ENCODE measurements at regions not wholly inside any gene's neighbourhood (a gene's known extent, or its start where the extent isn't known, plus 50 kb on each side); places are given as distances from the start of the nearest gene placed in this dataset.

- TF ChIP-seq ZBTB33 (IDR thresholded peaks at IDR 0.05) (no peak), EGR1 (IDR thresholded peaks at IDR 0.05; ENCODE audit: low read depth in 2 of 2) (no peak), RAD21 (IDR thresholded peaks at IDR 0.05) (no peak)
Observed at GRCh38 chr6:56806368-56806767, 148.5 kb upstream of the BEND6 start (continued).

DNA sequence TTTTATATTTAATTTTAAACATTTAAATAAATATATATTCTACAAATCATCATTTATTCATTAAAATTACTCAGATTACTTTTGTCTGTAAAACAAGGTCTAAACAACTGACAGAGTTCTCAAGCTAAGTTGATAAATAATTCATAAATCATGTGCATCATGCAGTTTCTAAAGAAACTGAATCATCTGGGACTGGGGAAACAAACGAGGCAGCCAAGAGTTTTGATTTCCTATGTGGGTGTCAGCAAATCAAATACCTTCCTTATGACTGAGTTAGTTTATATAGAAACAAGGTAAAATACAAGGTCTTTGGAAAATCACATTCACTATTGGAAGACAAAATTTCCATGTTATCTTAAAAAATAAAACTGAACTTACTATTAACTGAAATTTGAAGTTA lies 149.9 kb upstream of the BEND6 start:
- Histone ChIP-seq H3K4me1 (ENCODE audit: control insufficient read depth in 4 of 4, insufficient read depth in 4 of 4, low read length in 3 of 4) (peaks cover 0 to 5% (median 0%) of the 10 kb centered on the region in 4 donors), H3K9me3 (ENCODE audit: control insufficient read depth in 4 of 4, low read length in 3 of 4) (no peaks in the 10 kb centered on the region), H3K36me3 (ENCODE audit: control insufficient read depth in 4 of 4, insufficient read depth in 3 of 4, low read depth in 1 of 4, low read length in 3 of 4) (no peaks in the 10 kb centered on the region), H3K27ac (ENCODE audit: low read depth in 1 of 2, low read length in 2 of 2) (no peak overlapping the region), H3K9ac (ENCODE audit: low read depth in 1 of 2, low read length in 2 of 2) (no peak overlapping the region), H3K4me3 (ENCODE audit: low read depth in 1 of 3, low read length in 3 of 3) (no peak overlapping the region), H3K27me3 (ENCODE audit: control insufficient read depth in 4 of 4, insufficient read depth in 4 of 4, low read length in 3 of 4) (no peaks in the 10 kb centered on the region)
- 61% methylated on average over 1 of the region's 1 CpG for WGBS
- TF ChIP-seq ATF3 (IDR thresholded peaks at IDR 0.05) (no peak), HNF4G (IDR thresholded peaks at IDR 0.05) (no peak), HNF4A (conservative IDR thresholded peaks at IDR 0.05) (no peak), JUND (IDR thresholded peaks at IDR 0.05) (no peak), YY1 (IDR thresholded peaks at IDR 0.05) (no peak), EGR1 (IDR thresholded peaks at IDR 0.05; ENCODE audit: low read depth in 2 of 2) (no peak), ZBTB33 (IDR thresholded peaks at IDR 0.05) (no peak)
- DNase-seq (ENCODE audit: low spot score): no peak

DNA sequence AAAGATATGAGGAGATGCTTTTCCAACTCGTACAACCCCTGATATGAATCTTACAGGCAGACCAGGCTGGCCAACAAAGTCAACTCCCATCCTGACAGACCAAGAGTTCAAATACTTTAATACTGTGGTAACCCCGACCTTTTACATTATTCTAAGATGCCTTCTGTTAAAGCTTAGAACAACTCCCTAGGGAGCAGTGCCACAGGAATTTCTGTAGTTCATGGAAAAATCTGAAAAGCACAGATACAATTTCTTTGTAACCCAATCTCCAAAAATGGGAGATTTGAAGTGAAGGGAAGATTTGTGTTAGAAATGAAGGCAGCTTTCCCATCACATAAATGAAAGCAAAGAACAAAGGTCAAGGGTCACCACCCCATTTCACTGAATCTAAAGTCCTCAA lies 151.3 kb upstream of the BEND6 start:
- TF ChIP-seq RAD21 (IDR thresholded peaks at IDR 0.05): no peak
- TF ChIP-seq FOXA2 (IDR thresholded peaks at IDR 0.05): no peak
- no peak for TF ChIP-seq ATF3 (IDR thresholded peaks at IDR 0.05)
- no peak for TF ChIP-seq FOXA1 (IDR thresholded peaks at IDR 0.05)
- no peak for TF ChIP-seq NR2F2 (IDR thresholded peaks at IDR 0.05)
- TF ChIP-seq, protein P1, sequence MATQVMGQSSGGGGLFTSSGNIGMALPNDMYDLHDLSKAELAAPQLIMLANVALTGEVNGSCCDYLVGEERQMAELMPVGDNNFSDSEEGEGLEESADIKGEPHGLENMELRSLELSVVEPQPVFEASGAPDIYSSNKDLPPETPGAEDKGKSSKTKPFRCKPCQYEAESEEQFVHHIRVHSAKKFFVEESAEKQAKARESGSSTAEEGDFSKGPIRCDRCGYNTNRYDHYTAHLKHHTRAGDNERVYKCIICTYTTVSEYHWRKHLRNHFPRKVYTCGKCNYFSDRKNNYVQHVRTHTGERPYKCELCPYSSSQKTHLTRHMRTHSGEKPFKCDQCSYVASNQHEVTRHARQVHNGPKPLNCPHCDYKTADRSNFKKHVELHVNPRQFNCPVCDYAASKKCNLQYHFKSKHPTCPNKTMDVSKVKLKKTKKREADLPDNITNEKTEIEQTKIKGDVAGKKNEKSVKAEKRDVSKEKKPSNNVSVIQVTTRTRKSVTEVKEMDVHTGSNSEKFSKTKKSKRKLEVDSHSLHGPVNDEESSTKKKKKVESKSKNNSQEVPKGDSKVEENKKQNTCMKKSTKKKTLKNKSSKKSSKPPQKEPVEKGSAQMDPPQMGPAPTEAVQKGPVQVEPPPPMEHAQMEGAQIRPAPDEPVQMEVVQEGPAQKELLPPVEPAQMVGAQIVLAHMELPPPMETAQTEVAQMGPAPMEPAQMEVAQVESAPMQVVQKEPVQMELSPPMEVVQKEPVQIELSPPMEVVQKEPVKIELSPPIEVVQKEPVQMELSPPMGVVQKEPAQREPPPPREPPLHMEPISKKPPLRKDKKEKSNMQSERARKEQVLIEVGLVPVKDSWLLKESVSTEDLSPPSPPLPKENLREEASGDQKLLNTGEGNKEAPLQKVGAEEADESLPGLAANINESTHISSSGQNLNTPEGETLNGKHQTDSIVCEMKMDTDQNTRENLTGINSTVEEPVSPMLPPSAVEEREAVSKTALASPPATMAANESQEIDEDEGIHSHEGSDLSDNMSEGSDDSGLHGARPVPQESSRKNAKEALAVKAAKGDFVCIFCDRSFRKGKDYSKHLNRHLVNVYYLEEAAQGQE (IDR thresholded peaks at IDR 0.05): no peak
- no peak for TF ChIP-seq CTCF (IDR thresholded peaks at IDR 0.05; ENCODE audit: low read depth, low read length, missing input control)
- TF ChIP-seq TAF1 (conservative IDR thresholded peaks at IDR 0.05): no peak
- TF ChIP-seq YY1 (IDR thresholded peaks at IDR 0.05): no peak
- TF ChIP-seq GABPA (IDR thresholded peaks at IDR 0.05 in 1 of 2, conservative IDR thresholded peaks at IDR 0.05 in 1 of 2): no peak
- TF ChIP-seq HNF4G (IDR thresholded peaks at IDR 0.05): no peak
- TF ChIP-seq SP1 (IDR thresholded peaks at IDR 0.05): no peak
- TF ChIP-seq JUND (IDR thresholded peaks at IDR 0.05): no peak
- TF ChIP-seq RXRA (IDR thresholded peaks at IDR 0.05): no peak
- TF ChIP-seq ZBTB33 (IDR thresholded peaks at IDR 0.05): no peak
- no peak for TF ChIP-seq HNF4A (conservative IDR thresholded peaks at IDR 0.05)
- TF ChIP-seq, protein P2, sequence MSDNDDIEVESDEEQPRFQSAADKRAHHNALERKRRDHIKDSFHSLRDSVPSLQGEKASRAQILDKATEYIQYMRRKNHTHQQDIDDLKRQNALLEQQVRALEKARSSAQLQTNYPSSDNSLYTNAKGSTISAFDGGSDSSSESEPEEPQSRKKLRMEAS (IDR thresholded peaks at IDR 0.05): no peak
- no peak for TF ChIP-seq EGR1 (IDR thresholded peaks at IDR 0.05; ENCODE audit: low read depth in 2 of 2)
- no peaks in the 10 kb centered on the region for H3K27me3 ChIP-seq (ENCODE audit: control insufficient read depth in 4 of 4, insufficient read depth in 4 of 4, low read length in 3 of 4)
- no peak overlapping the region for H3K27ac ChIP-seq (ENCODE audit: low read depth in 1 of 2, low read length in 2 of 2)
- 74% methylated on average over 2 of the region's 2 CpGs for WGBS
- peaks cover 0 to 5% (median 0%) of the 10 kb centered on the region in 4 donors for H3K4me1 ChIP-seq (ENCODE audit: control insufficient read depth in 4 of 4, insufficient read depth in 4 of 4, low read length in 3 of 4)
- H3K9ac ChIP-seq (ENCODE audit: low read depth in 1 of 2, low read length in 2 of 2): no peak overlapping the region
- no peak for DNase-seq (ENCODE audit: low spot score)
- H3K36me3 ChIP-seq (ENCODE audit: control insufficient read depth in 4 of 4, insufficient read depth in 3 of 4, low read depth in 1 of 4, low read length in 3 of 4): no peaks in the 10 kb centered on the region
- no peaks in the 10 kb centered on the region for H3K9me3 ChIP-seq (ENCODE audit: control insufficient read depth in 4 of 4, low read length in 3 of 4)
- no peak overlapping the region for H3K4me3 ChIP-seq (ENCODE audit: low read depth in 1 of 3, low read length in 3 of 3)
